Psoas muscle (tissue), 7 donors: ENCODE measurements at regions not wholly inside any gene's neighbourhood (a gene's known extent, or its start where the extent isn't known, plus 50 kb on each side); places are given as distances from the start of the nearest gene placed in this dataset.

Source experiments
- ATAC-seq, 4 donors: fragments of 200-7000 bp; cut with Tn5 transposase; one replicate each; pipeline ENCODE4 v1.9.1; 2020; ENCODE audit warnings: moderate library complexity in 3 of 4, mild to moderate bottlenecking in 2 of 4
- DNase-seq, 2 donors: peaks; one replicate each; pipeline ENCODE4 v3.0.0-alpha.2; 2020
- H3K27ac ChIP-seq: fragments of 200-600 bp; one replicate; pipeline ENCODE4 v1.8.0; 2022
- H3K27me3 ChIP-seq, 3 donors: fragments of 200-600 bp in 1 of 3; one replicate each; pipeline versions ENCODE4 v1.6.1 to v1.8.0; 2013 to 2022; ENCODE audit warnings: low read length in 2 of 3, mild to moderate bottlenecking in 2 of 3, moderate library complexity in 1 of 3; ENCODE audit not compliant: insufficient read depth in 3 of 3
- H3K36me3 ChIP-seq, 2 donors: fragments of 200-600 bp in 1 of 2; one replicate each; pipeline versions ENCODE4 v1.6.1 to v1.8.0; 2013 to 2022; ENCODE audit warnings: low read depth in 1 of 2, mild to moderate bottlenecking in 1 of 2, moderate library complexity in 1 of 2; ENCODE audit not compliant: insufficient read depth in 1 of 2
- H3K4me1 ChIP-seq: fragments of 200-600 bp; one replicate; pipeline ENCODE4 v1.8.0; 2022
- H3K4me3 ChIP-seq: fragments of 200-600 bp; one replicate; pipeline ENCODE4 v1.8.0; 2022; ENCODE audit warnings: mild to moderate bottlenecking
- H3K9me3 ChIP-seq: fragments of 200-600 bp; one replicate; pipeline ENCODE4 v1.8.0; 2022
- CTCF ChIP-seq: fragments of 200-600 bp; IDR thresholded peaks from one replicate; pipeline ENCODE4 v1.8.0; 2022; ENCODE audit warnings: antibody characterized with exemption
- WGBS, 3 donors: extraction: QIAGEN DNeasy Blood & Tissue Kit; methylation state at CpG; one replicate each; pipeline versions ENCODE4 v1.1.6 to v1.1.7; 2013; 5-methylcytosine and 5-hydroxymethylcytosine counted together
- intact Hi-C, 2 donors: fragments of 100-400 bp; cut with DNase I; formaldehyde crosslinking; loops; one replicate each; pipeline versions ENCODE4 v1.11.0 to v1.14.2; 2022
- donor health status: healthy with polysubstance abuse.
- donor health status: DM: no; HTN: no; CAD: no; lungs with moderate emphysema.
- donor health status: Bipolar disorder and iron deficiency.
- donor health status: healthy.
- donor health status: DM: yes; HTN: yes; CAD: no.
- donor health status: DM: no; HTN: no; CAD: no.
- donor health status: DM: yes; HTN: yes; CAD: no.

- no peak overlapping the region for H3K27ac ChIP-seq
- ATAC-seq (no peak), DNase-seq (no peak)
- intact Hi-C loops: no loop called here
- no peaks in the 10 kb centered on the region for H3K9me3 ChIP-seq
- no peaks in the 10 kb centered on the region for H3K36me3 ChIP-seq
- no peaks in the 10 kb centered on the region for H3K27me3 ChIP-seq
- WGBS, 3 donors: 73 to 81% (median 80%) methylated on average over 4 of the region's 4 CpGs
- TF ChIP-seq CTCF: no peak
- H3K4me1 ChIP-seq: no peaks in the 10 kb centered on the region
- no peak overlapping the region for H3K4me3 ChIP-seq
Observed at GRCh38 chr12:97022536-97023230, 115.6 kb downstream of the NEDD1 start.

GRCh38 chr12:97024393-97024792 lies 117.3 kb downstream of the NEDD1 start:
- TF ChIP-seq CTCF: no peak
- ATAC-seq (no peak), DNase-seq (no peak)
- Histone ChIP-seq H3K9me3 (no peaks in the 10 kb centered on the region), H3K27ac (no peak overlapping the region), H3K36me3 (no peaks in the 10 kb centered on the region), H3K4me3 (no peak overlapping the region), H3K4me1 (no peaks in the 10 kb centered on the region), H3K27me3 (no peaks in the 10 kb centered on the region)
- intact Hi-C loops: no loop called here
- WGBS, 3 donors: 73 to 81% (median 79%) methylated on average over 2 of the region's 2 CpGs

GRCh38 chr12:97026901-97027300 lies 119.8 kb downstream of the NEDD1 start:
- 92 to 95% (median 93%) methylated on average over 2 of the region's 2 CpGs for WGBS, 3 donors
- no peak for ATAC-seq
- Histone ChIP-seq H3K27ac (no peak overlapping the region), H3K27me3 (no peaks in the 10 kb centered on the region), H3K36me3 (no peaks in the 10 kb centered on the region), H3K4me1 (no peaks in the 10 kb centered on the region), H3K9me3 (no peaks in the 10 kb centered on the region), H3K4me3 (no peak overlapping the region)
- no peak for TF ChIP-seq CTCF
- DNase-seq: no peak
- intact Hi-C loops: no loop called here

- Histone ChIP-seq H3K4me1 (no peaks in the 10 kb centered on the region), H3K36me3 (no peaks in the 10 kb centered on the region), H3K9me3 (no peaks in the 10 kb centered on the region), H3K27me3 (no peaks in the 10 kb centered on the region), H3K4me3 (no peak overlapping the region), H3K27ac (no peak overlapping the region)
- WGBS, 3 donors: 62 to 70% (median 64%) methylated on average over 1 of the region's 1 CpG
- DNase-seq (no peak), ATAC-seq (no peak)
- no peak for TF ChIP-seq CTCF
- intact Hi-C loops: no loop called here
Observed at GRCh38 chr12:97027482-97027881, 120.4 kb downstream of the NEDD1 start.

- TF ChIP-seq CTCF: no peak
- Histone ChIP-seq H3K27me3 (peaks cover 0 to 4% (median 0%) of the 10 kb centered on the region in 3 donors), H3K4me3 (no peak overlapping the region), H3K9me3 (no peaks in the 10 kb centered on the region), H3K4me1 (no peaks in the 10 kb centered on the region), H3K27ac (no peak overlapping the region), H3K36me3 (no peaks in the 10 kb centered on the region)
- ATAC-seq (no peak), DNase-seq (no peak)
- intact Hi-C loops: no loop called here
- 56 to 61% (median 60%) methylated on average over 5 of the region's 5 CpGs for WGBS, 3 donors
Observed at GRCh38 chr12:97038131-97038530, 131.1 kb downstream of the NEDD1 start.
